SK-N-SH treated with all-trans-retinoic acid at 6 μM for 48 hours (cell line): ENCODE measurements at regions not wholly inside any gene's neighbourhood (a gene's known extent, or its start where the extent isn't known, plus 50 kb on each side); places are given as distances from the start of the nearest gene placed in this dataset.

Experiments
- ATAC-seq: fragments of 200-7000 bp; cut with Tn5 transposase; 3 replicates; pipeline ENCODE4 v1.9.1; 2020; ENCODE audit warnings: mild to moderate bottlenecking, moderate library complexity
- BACH2 ChIP-seq: fragments of 250-450 bp; sonication (Bioruptor Pico); IDR thresholded peaks from 2 replicates; pipeline ENCODE4 v1.9.0; 2021; ENCODE audit warnings: mild to moderate bottlenecking, borderline replicate concordance
- CSDC2 ChIP-seq: fragments of 250-450 bp; sonication (Bioruptor Pico); IDR thresholded peaks from 2 replicates; pipeline ENCODE4 v1.5.0; 2020; ENCODE audit warnings: mild to moderate bottlenecking, moderate library complexity
- ESRRG ChIP-seq: fragments of 250-450 bp; sonication (Bioruptor Pico); IDR thresholded peaks from 2 replicates; pipeline ENCODE4 v1.6.1; 2021; ENCODE audit warnings: mild to moderate bottlenecking
- GLIS3 ChIP-seq: fragments of 250-450 bp; sonication (Bioruptor Pico); IDR thresholded peaks from 2 replicates; pipeline ENCODE4 v1.5.0; 2020; ENCODE audit warnings: mild to moderate bottlenecking, moderate library complexity
- ISL1 ChIP-seq: fragments of 250-450 bp; sonication (Bioruptor Pico); IDR thresholded peaks from 2 replicates; pipeline ENCODE4 v2.1.2; 2022; ENCODE audit warnings: mild to moderate bottlenecking, moderate library complexity
- PPARA ChIP-seq: fragments of 250-450 bp; sonication (Bioruptor Pico); IDR thresholded peaks from 2 replicates; pipeline ENCODE4 v1.5.0; 2020; ENCODE audit warnings: mild to moderate bottlenecking, borderline replicate concordance
- RARB ChIP-seq: fragments of 250-450 bp; sonication (Bioruptor Pico); IDR thresholded peaks from 2 replicates; pipeline ENCODE4 v1.8.0; 2021; ENCODE audit warnings: mild to moderate bottlenecking, moderate library complexity
- TCF4 ChIP-seq: fragments of 250-450 bp; sonication (Bioruptor Pico); IDR thresholded peaks from 2 replicates; pipeline ENCODE4 v1.8.0; 2021; ENCODE audit warnings: mild to moderate bottlenecking, moderate library complexity, borderline replicate concordance
- ZC3H10 ChIP-seq: fragments of 250-450 bp; sonication (Bioruptor Pico); IDR thresholded peaks from 2 replicates; pipeline ENCODE4 v1.5.1; 2021; ENCODE audit warnings: mild to moderate bottlenecking, moderate library complexity
- ZFP3 ChIP-seq: fragments of 250-450 bp; sonication (Bioruptor Pico); IDR thresholded peaks from 2 replicates; pipeline ENCODE4 v1.5.0; 2020; ENCODE audit warnings: mild to moderate bottlenecking, moderate library complexity
- ZNF565 ChIP-seq: fragments of 450-650 bp; formaldehyde crosslinking; conservative IDR thresholded peaks from 2 replicates; pipeline ENCODE4 v1.5.0; 2020; ENCODE audit warnings: low read depth, mild to moderate bottlenecking, moderate library complexity
- ZNF70 ChIP-seq: fragments of 450-650 bp; formaldehyde crosslinking; IDR thresholded peaks from 2 replicates; pipeline ENCODE4 v1.5.0; 2020; ENCODE audit warnings: mild to moderate bottlenecking, moderate library complexity
- TF ChIP-seq, protein P1 (sequence below): fragments of 250-450 bp; sonication (Bioruptor Pico); IDR thresholded peaks from 2 replicates; pipeline ENCODE4 v1.8.0; 2021; ENCODE audit warnings: low read depth, mild to moderate bottlenecking, moderate library complexity, borderline replicate concordance
- TF ChIP-seq, protein P2 (sequence below): fragments of 250-450 bp; sonication (Bioruptor Pico); IDR thresholded peaks from 2 replicates; pipeline ENCODE4 v1.8.0; 2020; ENCODE audit warnings: mild to moderate bottlenecking, moderate library complexity, borderline replicate concordance

DNA sequence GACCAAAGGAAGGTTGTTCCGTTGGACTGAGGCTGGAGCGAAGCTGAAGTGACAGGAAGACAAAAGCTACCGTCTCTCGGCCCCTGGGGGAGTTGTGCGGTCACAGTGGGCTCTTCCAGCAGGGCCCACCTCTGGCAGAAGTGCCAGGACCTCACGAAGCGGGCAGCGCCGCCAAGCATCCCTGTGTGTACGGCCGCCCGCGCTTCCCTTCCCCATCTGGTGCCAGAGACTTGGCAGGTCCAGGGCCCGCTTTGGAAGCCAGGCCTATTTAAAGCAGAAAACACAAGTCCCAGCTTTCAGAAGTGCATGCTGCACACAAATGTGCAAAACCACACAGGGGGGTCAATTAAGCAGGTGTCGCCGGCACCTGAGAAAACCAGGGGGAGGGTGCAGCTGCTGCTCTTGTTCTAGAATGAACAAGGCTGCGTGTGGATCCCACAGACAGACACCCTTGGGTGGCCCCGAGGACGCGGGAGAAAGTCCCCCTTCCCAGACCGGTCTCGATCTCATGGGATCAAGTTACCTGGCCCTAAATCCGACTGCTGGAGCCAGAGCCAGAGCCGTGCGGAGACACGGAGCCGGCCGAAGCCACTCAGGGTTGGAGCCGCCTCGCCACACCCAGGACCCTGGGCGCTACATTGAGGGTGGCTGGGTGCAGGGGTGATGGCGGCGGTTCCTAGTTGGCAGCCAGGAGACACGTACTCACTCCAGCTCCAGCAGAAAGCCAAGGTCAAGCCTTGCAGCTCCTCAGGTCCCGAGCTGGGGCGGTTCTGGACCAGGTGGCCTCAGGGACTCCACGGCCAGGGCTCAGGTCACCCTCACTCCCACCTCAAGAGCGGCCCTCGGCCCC is 51.8 kb upstream of the PPP2R2D start:
- TF ChIP-seq GLIS3 (CRISPR knock-in tag) (no peak), TCF4 (CRISPR knock-in tag) (no peak), RARB (CRISPR knock-in tag) (no peak), CSDC2 (CRISPR knock-in tag) (no peak), ZC3H10 (CRISPR knock-in tag) (no peak), PPARA (CRISPR knock-in tag) (no peak), ZNF565 (CRISPR knock-in tag) (no peak), ZFP3 (no peak), ESRRG (CRISPR knock-in tag) (no peak)

DNA sequence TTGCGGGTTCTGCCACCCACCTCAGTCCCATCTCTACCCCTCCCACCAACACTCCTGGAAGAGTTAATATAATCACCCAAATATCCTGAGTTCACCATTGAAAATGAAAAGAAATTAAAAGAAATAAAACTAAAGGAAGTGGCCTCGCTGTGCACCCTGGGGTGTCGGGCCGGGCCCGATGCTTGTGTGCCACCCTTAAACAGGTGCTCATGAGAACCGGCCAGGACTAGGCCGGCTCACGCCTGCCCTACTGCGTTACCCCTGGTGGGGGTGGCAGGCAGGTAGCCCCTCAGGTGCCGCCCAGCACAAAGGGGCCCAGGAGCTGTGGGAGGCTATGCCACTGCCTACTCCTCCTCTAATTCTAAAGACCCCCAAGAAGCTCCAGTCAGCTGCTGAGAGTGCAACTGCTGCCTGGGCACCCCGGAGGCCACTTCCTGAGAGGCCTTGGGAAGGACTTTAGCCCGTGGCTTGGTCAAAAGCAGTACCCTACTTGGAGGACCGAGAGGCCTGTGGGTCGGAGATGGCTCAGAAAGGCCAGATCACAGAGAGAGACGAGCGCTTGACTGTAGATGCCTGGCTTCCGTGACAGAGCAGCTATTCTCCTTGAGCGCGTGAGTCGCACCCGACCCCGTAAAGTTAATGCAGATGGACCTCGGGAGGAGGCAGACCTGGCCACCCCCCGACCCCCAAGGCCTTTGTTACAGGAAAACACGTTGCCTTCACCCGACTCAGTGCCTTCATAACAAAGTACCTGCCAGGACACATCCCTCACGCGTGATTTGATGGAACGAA is 51.0 kb upstream of the PPP2R2D start:
- no peak for ATAC-seq

More for the DNA sequence above, 51.8 kb upstream of the PPP2R2D start:
- no peak for ATAC-seq

DNA sequence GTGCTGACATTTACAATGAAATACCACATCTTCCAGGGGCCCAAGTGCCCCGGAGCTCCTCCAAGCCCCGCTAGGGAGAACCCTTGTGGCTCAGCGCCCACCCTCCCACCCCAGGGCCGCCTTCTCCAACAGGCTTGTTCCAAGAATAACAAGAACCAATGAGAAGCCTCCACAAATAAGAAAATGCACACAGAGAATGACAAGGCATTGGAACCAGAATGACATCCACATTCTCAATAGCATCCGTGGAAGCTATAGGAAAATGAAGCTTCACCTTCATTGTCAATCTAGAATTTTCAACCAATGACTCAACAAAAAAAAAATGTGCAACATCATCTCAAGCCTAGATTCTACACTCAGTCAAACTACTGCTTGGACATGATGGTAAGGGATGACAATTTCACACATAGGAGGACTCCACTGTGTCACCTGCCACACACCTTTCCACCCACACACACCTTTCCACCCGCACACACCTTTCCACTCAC is 50.4 kb upstream of the PPP2R2D start:
- ATAC-seq: no peak

More for the DNA sequence above, 51.0 kb upstream of the PPP2R2D start:
- TF ChIP-seq ISL1 (CRISPR knock-in tag): no peak
- no peak for TF ChIP-seq BACH2
- TF ChIP-seq, protein P1, sequence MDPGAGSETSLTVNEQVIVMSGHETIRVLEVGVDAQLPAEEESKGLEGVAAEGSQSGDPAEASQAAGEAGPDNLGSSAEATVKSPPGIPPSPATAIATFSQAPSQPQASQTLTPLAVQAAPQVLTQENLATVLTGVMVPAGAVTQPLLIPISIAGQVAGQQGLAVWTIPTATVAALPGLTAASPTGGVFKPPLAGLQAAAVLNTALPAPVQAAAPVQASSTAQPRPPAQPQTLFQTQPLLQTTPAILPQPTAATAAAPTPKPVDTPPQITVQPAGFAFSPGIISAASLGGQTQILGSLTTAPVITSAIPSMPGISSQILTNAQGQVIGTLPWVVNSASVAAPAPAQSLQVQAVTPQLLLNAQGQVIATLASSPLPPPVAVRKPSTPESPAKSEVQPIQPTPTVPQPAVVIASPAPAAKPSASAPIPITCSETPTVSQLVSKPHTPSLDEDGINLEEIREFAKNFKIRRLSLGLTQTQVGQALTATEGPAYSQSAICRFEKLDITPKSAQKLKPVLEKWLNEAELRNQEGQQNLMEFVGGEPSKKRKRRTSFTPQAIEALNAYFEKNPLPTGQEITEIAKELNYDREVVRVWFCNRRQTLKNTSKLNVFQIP (CRISPR knock-in tag): no peak
- TF ChIP-seq PPARA (CRISPR knock-in tag): no peak
- no peak for TF ChIP-seq ZNF70 (CRISPR knock-in tag)
- TF ChIP-seq, protein P2, sequence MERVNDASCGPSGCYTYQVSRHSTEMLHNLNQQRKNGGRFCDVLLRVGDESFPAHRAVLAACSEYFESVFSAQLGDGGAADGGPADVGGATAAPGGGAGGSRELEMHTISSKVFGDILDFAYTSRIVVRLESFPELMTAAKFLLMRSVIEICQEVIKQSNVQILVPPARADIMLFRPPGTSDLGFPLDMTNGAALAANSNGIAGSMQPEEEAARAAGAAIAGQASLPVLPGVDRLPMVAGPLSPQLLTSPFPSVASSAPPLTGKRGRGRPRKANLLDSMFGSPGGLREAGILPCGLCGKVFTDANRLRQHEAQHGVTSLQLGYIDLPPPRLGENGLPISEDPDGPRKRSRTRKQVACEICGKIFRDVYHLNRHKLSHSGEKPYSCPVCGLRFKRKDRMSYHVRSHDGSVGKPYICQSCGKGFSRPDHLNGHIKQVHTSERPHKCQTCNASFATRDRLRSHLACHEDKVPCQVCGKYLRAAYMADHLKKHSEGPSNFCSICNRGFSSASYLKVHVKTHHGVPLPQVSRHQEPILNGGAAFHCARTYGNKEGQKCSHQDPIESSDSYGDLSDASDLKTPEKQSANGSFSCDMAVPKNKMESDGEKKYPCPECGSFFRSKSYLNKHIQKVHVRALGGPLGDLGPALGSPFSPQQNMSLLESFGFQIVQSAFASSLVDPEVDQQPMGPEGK (CRISPR knock-in tag): no peak
- no peak for TF ChIP-seq TCF4 (CRISPR knock-in tag)

More for the DNA sequence above, 50.4 kb upstream of the PPP2R2D start:
- no peak for TF ChIP-seq PPARA (CRISPR knock-in tag)
- TF ChIP-seq, all 23 proteins: peak for 0
